H1 (cell line): ENCODE measurements at regions not wholly inside any gene's neighbourhood (a gene's known extent, or its start where the extent isn't known, plus 50 kb on each side); places are given as distances from the start of the nearest gene placed in this dataset.

ENCODE experiments used
- BRCA1 ChIP-seq: IDR thresholded peaks from 2 replicates; pipeline ENCODE4 v1.6.1; 2012; ENCODE audit warnings: low read depth, low read length, improper control_type of control experiment
- CTCF ChIP-seq, 3 experiments: IDR thresholded peaks; 1 replicate in 2 of 3; 2 replicates in 1 of 3; pipeline versions ENCODE4 v1.5.1 to v1.6.1; 2011; ENCODE audit warnings: low read length in 3 of 3, mild to moderate bottlenecking in 3 of 3, inconsistent platforms in 2 of 3, low read depth in 1 of 3, moderate library complexity in 1 of 3; ENCODE audit not compliant: insufficient read depth in 1 of 3; ENCODE audit errors: control extremely low read depth in 1 of 3
- EGR1 ChIP-seq: IDR thresholded peaks from 2 replicates; pipeline ENCODE4 v1.6.1; 2011; ENCODE audit warnings: low read depth, low read length, borderline replicate concordance
- EZH2 ChIP-seq: fragments of 200-600 bp; sonication (generic); IDR thresholded peaks from 2 replicates; pipeline ENCODE4 v1.7.1; 2012; ENCODE audit warnings: low read depth, mild to moderate bottlenecking, moderate library complexity, low read length, inconsistent platforms; ENCODE audit not compliant: severe bottlenecking
- POLR2A ChIP-seq, 2 experiments: IDR thresholded peaks; 1 replicate in 1 of 2; 2 replicates in 1 of 2; pipeline ENCODE4 v1.6.1; 2011; ENCODE audit warnings: low read depth in 2 of 2, low read length in 2 of 2, mild to moderate bottlenecking in 2 of 2; ENCODE audit errors: control extremely low read depth in 1 of 2
- POLR2AphosphoS5 ChIP-seq: IDR thresholded peaks from 2 replicates; pipeline ENCODE4 v1.6.1; 2011; ENCODE audit warnings: low read depth, low read length
- RAD21 ChIP-seq, 2 experiments: IDR thresholded peaks in 1 of 2; conservative IDR thresholded peaks in 1 of 2; 2 replicates each; pipeline ENCODE4 v1.6.1; 2011; ENCODE audit warnings: low read depth in 2 of 2, low read length in 2 of 2, improper control_type of control experiment in 1 of 2, inconsistent platforms in 1 of 2, mild to moderate bottlenecking in 1 of 2, moderate library complexity in 1 of 2
- RFX5 ChIP-seq: IDR thresholded peaks from 2 replicates; pipeline ENCODE4 v1.6.1; 2011; ENCODE audit warnings: low read depth, low read length, improper control_type of control experiment, borderline replicate concordance
- SP1 ChIP-seq: IDR thresholded peaks from 2 replicates; pipeline ENCODE4 v1.6.1; 2011; ENCODE audit warnings: low read depth, low read length
- YY1 ChIP-seq: IDR thresholded peaks from 2 replicates; pipeline ENCODE4 v1.6.1; 2011; ENCODE audit warnings: low read depth, mild to moderate bottlenecking, low read length

DNA sequence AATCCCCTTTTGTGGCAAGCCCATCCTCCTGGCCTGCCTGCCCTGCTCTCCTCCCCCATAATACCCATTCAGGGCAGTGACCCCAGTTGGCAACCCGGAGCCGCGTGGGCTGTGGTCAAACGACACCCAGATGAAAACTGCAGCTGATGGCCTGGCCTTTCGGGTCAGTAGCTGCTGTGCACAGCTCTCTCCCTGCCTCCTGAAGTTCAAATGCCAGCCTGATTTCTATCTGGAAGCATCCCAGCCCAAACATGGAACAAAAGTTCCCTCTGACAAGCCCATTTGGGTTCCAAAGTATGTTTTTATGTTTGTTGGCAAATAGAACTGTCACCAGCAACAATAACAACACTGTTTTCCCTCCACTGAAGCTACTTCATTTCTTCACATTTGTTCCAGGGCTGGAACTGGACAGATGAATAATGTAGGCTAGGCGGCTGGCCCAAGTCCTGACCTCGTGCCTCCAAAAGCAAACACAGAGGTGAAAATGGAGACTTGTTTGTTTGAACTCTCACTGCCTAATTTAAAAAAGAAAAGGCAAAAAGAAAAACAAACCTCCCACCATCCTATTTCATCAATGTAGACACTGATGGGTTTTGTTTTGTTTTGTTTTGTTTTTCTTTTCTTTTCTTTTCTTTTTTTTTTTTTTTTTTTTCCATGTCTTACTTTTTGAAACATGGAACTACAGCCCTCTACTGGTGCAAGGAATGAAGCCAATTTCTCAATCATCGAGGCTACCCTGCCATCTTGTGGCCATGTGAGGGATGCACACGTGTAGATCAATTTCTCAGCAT is 179.0 kb downstream of the ADSS2 start:
- TF ChIP-seq EZH2, result no peak
- no peak for TF ChIP-seq POLR2AphosphoS5
- peak; percentile 97 to 100 for TF ChIP-seq RAD21 (IDR thresholded peaks at IDR 0.05 in 1 of 2, conservative IDR thresholded peaks at IDR 0.05 in 1 of 2; ENCODE audit: low read depth in 2 of 2, low read length in 2 of 2)
- no peak for TF ChIP-seq SP1
- peak; percentile 72 to 99 (median 98) for TF ChIP-seq CTCF (IDR thresholded peaks at IDR 0.05; ENCODE audit: control extremely low read depth in 1 of 3, insufficient read depth in 1 of 3, low read depth in 1 of 3, low read length in 3 of 3)
- TF ChIP-seq EGR1, result no peak
- no peak for TF ChIP-seq RFX5
- TF ChIP-seq BRCA1, result no peak
- no peak for TF ChIP-seq YY1
- TF ChIP-seq POLR2A (IDR thresholded peaks at IDR 0.05; ENCODE audit: control extremely low read depth in 1 of 2, low read depth in 2 of 2, low read length in 2 of 2), result no peak
